ENCODE measurements at regions not wholly inside any gene's neighbourhood (a gene's known extent, or its start where the extent isn't known, plus 50 kb on each side); places are given as distances from the start of the nearest gene placed in this dataset.
"Not testable (repeated sequence)": the region's sequence is repeated elsewhere in the genome, so short reads cannot be mapped to it uniquely, and the experiment has no call there.

- H3K36me3 ChIP-seq = no peaks in the 10 kb centered on the region
- 65 to 81% (median 75%) methylated on average over 6 of the region's 6 CpGs for WGBS, 5 donors
- DNase-seq = no peak
- intact Hi-C loops (cut with DNase I; ENCODE audit: low total_unique reads) = no loop called here
- H3K4me3 ChIP-seq = no peak overlapping the region
- peaks cover 0 to 17% (median 10%) of the 10 kb centered on the region in 8 donors for H3K9me3 ChIP-seq
- no peaks in the 10 kb centered on the region for H3K4me1 ChIP-seq
- H3K27ac ChIP-seq = no peak overlapping the region
- TF ChIP-seq CTCF (IDR thresholded peaks at IDR 0.05 in 8 of 11, conservative IDR thresholded peaks at IDR 0.05 in 3 of 11) = no peak
- no peak for TF ChIP-seq POLR2AphosphoS5 (IDR thresholded peaks at IDR 0.05)
- TF ChIP-seq POLR2A (IDR thresholded peaks at IDR 0.05) = no peak
- H3K27me3 ChIP-seq (replicated peaks in 1 of 7) = peaks cover 0 to 12% (median 0%) of the 10 kb centered on the region in 7 donors
Observed at GRCh38 chr1:242602001-242602400, 77.5 kb upstream of the PLD5 start.

DNA sequence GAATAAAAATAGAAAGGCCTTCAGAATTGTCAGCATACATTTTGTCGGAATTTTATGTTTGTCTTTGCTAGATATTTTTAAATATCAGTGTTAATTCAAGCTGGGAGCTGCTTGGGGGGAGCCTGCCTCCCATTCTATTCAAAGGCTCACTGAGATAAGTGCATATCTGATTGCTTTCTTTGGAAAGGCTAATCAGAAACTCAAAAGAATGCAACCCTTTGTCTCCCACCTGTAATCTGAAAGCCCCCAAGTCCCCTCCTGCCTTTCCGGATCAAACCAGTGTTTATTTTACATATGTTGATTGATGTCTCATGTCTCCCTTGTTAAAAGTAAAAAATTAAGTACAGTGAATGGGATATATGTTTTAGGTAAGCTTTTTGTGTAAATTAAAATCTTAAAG, 69.3 kb upstream of the PLD5 start:
- 27 to 60% (median 38%) methylated on average over 2 of the region's 2 CpGs for WGBS, 5 donors
- H3K27me3 ChIP-seq (replicated peaks in 1 of 7); DNase-seq; H3K36me3 ChIP-seq; intact Hi-C loops (cut with DNase I; ENCODE audit: low total_unique reads); H3K4me1 ChIP-seq; H3K4me3 ChIP-seq; H3K27ac ChIP-seq: not testable (repeated sequence)
- H3K9me3 ChIP-seq = peaks cover 0 to 61% (median 39%) of the 10 kb centered on the region in 8 donors

GRCh38 chr1:242586360-242586680, 61.8 kb upstream of the PLD5 start:
- peaks cover 0 to 11% (median 0%) of the 10 kb centered on the region in 7 donors for H3K27me3 ChIP-seq (replicated peaks in 1 of 7)
- no peaks in the 10 kb centered on the region for H3K4me1 ChIP-seq
- H3K9me3 ChIP-seq = peaks cover 0 to 13% (median 0%) of the 10 kb centered on the region in 8 donors
- intact Hi-C loops (cut with DNase I; ENCODE audit: low total_unique reads) = no loop called here
- H3K4me3 ChIP-seq = no peak overlapping the region
- no peak overlapping the region for H3K27ac ChIP-seq
- no peaks in the 10 kb centered on the region for H3K36me3 ChIP-seq
- WGBS, 5 donors = 55 to 82% (median 64%) methylated on average over 1 of the region's 1 CpG
- TF ChIP-seq CTCF (IDR thresholded peaks at IDR 0.05 in 8 of 11, conservative IDR thresholded peaks at IDR 0.05 in 3 of 11) (no peak), POLR2A (IDR thresholded peaks at IDR 0.05) (no peak), POLR2AphosphoS5 (IDR thresholded peaks at IDR 0.05) (no peak)
- no peak for DNase-seq

DNA sequence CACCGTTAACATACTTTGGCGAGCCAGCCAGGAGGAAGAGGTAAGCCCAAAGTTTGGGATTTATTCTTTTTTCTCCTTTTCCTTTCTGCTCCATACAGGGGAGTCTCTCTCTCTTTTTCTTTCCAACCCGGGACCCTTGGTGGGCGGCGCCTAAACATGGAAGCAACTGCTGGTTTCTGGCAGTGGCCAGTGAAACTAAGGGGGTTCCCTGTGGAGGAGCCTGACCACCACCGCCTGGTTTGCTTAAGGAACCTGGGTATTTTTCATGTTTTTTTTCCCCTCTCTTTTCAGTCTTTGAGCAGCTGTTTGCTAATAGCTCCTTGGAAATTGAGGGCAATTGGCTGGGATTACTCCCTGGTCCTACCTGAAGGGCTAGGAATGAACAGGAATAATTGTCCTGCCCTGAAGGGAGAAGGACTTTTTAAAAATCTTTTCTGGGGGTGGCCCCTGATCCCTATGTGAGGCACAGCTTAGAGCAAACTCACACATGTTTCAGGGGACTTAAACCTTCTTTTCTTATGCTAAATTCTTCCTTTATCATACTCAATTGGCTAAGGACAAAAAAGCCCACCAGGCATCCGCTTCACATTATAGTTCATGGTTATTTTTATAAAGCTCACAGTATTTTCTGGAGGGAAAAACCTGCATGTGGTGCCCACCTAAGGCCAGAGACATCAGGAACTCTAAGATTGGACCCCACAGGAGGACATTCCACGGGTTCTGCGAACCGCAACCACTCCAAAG, 61.3 kb upstream of the PLD5 start:
- no peak overlapping the region for H3K27ac ChIP-seq
- intact Hi-C loops (cut with DNase I; ENCODE audit: low total_unique reads) = no loop called here
- 82 to 87% (median 86%) methylated on average over 10 of the region's 10 CpGs for WGBS, 5 donors
- H3K9me3 ChIP-seq = peaks cover 0 to 10% (median 0%) of the 10 kb centered on the region in 8 donors
- TF ChIP-seq POLR2AphosphoS5 (IDR thresholded peaks at IDR 0.05) = no peak
- no peak for TF ChIP-seq POLR2A (IDR thresholded peaks at IDR 0.05)
- no peak for TF ChIP-seq CTCF (IDR thresholded peaks at IDR 0.05 in 8 of 11, conservative IDR thresholded peaks at IDR 0.05 in 3 of 11)
- H3K36me3 ChIP-seq = no peaks in the 10 kb centered on the region
- DNase-seq = no peak
- no peak overlapping the region for H3K4me3 ChIP-seq
- peaks cover 0 to 11% (median 0%) of the 10 kb centered on the region in 7 donors for H3K27me3 ChIP-seq (replicated peaks in 1 of 7)
- H3K4me1 ChIP-seq = no peaks in the 10 kb centered on the region

All from spleen (tissue), 11 donors.